Fibroblast of skin of back (primary cell): ENCODE measurements at regions not wholly inside any gene's neighbourhood (a gene's known extent, or its start where the extent isn't known, plus 50 kb on each side); places are given as distances from the start of the nearest gene placed in this dataset.
"Not testable (repeated sequence)": the region's sequence is repeated elsewhere in the genome, so short reads cannot be mapped to it uniquely, and the experiment has no call there.

Experiments
- DNase-seq: peaks from one replicate; pipeline ENCODE4 v3.0.0-alpha.2; 2013

DNA sequence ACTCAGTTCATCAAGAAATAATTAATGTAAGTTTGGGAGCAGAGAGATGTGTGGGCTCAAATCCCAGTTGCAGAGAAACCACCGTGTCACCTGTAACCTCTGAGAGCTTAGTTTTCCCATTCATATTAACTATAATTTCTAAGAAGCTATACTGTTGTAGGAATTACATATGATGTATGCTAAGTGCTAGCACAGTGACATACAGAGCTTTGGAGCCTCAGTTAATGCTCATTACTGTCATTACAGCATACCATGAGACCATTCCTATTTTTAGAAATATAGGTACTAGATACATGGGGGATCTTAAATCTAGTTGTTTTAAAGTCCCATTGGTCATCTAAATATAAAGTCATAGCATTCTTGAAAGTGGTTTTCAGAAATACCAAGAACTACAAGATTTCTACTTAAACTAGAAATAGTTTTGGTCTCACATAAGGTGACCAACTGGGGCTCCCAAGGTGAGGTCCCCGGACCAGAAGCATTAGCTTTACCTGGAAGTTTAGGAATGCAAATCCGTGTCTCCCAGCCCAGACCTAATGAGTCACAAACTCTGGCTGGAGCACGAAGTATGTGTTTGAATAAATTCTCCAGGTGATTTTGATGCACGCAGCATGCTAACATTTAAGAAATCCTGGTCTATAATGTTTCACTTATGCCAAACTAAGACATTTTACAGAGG, 144.6 kb downstream of the LACC1 start:
- no peak for DNase-seq

GRCh38 chr13:44024846-44025195, 145.1 kb downstream of the LACC1 start:
- no peak for DNase-seq

DNA sequence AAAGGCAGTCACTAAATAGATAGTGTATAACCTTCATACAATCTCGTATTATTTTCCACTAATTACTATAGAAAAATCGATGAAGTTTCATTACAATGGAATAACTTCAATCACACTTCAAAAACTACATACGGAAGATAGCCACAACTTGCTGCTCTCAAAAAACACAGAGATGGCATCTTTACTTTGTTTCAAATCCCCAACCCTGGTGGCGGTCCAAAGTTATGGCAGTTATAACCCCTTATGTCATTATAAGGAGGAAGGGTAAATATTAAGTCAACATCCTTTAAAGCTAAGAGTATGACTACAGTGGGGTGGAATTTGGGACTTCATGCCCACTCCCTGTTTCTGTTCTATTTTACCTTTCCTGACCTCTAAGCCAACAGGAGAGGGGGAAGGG, 146.5 kb downstream of the LACC1 start:
- no peak for DNase-seq

- DNase-seq = no peak
Measured at GRCh38 chr13:44028734-44029133, 149.0 kb downstream of the LACC1 start.

GRCh38 chr13:44030615-44031014, 150.9 kb downstream of the LACC1 start:
- no peak for DNase-seq

DNA sequence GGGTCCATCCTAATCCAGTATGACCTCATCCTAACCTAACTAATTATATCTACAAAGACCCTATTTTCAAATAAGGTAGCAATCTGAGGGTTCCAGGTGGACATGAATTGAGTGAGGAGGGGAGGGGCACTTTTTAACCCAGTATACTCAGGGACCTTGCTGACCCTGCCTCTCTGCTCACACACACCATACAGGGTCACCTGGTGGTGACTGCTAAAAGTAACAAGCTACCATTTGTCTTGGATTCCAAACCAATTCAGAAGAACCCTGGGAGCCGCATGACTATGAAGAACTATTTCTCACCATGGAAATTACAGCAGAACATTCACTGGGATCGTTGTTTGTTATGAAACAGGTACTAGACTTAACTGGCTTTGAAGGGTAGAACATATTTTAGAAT, 151.9 kb downstream of the LACC1 start:
- DNase-seq = no peak

DNA sequence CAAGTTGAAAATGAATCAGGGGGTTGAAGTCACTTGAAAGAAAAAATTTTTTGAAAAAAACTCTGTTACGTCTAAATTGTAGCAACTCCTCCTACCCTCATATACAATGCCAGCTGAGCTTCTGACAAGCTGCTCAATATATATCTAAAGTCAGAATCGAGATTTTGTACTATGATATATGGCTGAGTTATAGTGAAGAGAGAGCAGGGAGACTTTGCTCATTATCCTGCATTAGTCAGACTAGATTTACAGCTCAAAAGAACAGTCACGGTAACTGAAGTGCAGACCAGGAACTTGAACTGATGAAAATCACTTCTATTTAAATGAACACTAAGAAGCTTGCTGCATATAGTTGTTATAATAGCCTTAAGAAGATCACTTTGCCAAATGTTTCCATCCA, 153.1 kb downstream of the LACC1 start:
- no peak for DNase-seq

DNA sequence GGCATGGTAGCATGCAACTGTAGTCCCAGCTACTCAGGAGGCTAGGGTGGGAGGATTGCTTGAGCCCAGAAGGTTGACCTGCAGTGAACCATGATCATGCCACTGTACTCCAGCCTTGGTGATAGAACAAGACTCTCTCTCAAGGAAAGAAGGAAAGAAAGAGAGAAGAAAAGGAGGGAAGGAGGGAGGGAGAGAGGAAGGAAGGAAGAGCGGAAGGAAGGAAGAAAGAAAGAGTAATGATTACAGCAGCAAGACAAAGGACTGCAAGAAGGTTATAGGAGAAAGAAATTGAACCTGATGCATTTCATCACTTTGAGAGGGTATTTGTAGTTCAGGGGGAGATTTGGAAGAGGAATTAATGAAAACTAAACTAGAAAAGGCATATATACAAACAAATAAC, 155.7 kb downstream of the LACC1 start:
- DNase-seq = no peak

DNA sequence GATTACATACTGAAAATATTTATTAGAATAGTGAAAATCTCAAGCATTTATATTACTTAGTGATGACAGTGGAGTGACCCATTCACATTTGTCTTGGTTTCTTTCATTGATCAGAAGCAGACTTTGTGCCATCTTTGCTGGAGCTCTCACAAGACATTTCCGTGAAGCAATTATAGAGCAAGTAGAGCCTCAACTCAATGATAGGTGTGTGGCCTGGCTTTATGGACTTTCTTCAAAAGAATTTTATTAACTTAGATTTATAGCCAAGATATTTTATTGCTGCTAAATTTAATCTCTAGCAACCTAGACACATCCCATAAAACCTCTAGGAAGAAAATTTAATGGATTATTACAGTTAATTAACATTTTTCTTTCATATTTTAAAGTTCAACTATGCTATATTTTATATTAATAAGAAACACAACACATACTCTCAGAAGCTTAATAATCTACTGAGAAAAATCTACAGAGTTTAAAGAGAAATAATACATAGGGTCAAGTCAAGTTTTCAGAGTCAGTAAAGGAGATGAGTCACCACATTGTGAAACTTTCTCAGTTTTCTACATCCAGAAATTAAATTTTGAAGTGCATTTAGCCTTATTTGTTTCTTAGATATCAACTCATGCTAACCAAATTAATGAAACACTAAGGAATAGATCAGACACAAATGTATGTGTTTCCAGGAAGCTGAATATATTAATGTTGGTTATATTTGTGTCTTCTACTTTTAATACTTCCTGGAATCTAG, 160.5 kb downstream of the LACC1 start:
- no peak for DNase-seq

DNA sequence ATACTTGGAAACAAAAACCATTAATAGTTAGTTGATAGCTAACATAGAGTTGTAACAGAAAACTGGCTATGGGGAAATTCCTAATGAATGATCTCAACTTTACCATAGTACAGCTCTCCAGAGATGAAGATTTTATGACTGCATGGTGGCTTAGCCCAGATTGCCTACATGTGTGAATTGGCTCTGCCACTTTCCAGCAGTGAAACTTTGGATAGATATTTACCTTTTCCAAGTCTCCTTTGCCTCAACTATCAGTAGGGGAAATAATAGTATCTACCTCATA, 161.1 kb downstream of the LACC1 start:
- DNase-seq = no peak

GRCh38 chr13:44044547-44045179, 165.0 kb downstream of the LACC1 start:
- no peak for DNase-seq

DNA sequence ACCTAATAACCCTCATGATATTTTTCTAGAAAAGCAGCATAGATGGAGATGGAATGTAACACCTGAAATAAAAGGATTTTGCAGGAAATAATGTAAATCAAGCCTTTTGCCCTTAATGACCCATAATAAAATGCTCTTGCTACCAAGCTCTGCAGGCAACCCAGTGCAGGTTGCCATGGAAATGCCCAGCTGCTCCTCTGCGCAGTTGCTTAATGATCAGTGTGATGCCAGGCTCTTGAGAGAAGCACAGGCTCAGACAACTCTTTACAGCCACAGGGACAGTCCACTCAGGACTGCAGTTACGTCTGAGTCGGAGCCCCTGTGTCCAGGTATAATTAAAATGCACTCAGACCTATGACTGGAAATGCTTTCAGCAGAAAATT, 165.5 kb downstream of the LACC1 start:
- no peak for DNase-seq

DNA sequence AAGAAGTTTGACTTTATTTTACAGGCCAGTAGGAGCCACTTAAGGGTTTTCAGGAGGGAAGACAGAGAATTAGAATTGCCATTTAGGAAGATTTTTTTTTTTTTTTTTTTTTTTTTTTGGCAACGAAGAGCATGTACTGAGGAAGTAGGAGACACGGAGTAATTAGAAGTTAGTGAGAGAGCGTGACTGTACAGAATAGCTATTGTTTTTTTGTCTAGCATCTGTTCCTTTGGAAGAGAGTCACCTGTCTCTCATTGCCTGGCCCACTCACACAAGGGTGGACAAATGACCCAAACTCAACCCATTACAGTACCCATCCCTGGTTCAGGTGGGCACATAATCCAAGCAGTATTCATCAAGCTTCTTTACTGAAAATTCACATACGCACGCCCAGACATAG, 166.7 kb downstream of the LACC1 start:
- DNase-seq = no peak

DNA sequence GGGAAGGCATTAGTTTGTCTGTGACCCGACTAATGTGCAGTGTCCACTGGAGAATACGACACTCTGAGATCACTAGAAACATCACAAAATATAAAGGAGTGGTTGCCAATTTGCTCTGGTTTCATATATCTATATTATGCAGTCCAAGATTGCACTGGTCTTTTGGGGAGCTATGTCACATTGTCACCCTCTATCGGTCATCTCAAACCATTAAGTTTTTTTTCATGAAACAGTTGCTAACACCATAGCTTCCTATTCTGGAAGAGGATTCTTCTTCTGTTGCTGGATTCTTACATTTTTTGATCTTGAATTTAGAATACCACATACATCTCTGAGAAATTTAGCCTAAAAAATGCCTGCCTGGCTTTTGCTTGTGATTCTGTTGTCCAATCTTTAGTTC, 168.6 kb downstream of the LACC1 start:
- DNase-seq = no peak

DNA sequence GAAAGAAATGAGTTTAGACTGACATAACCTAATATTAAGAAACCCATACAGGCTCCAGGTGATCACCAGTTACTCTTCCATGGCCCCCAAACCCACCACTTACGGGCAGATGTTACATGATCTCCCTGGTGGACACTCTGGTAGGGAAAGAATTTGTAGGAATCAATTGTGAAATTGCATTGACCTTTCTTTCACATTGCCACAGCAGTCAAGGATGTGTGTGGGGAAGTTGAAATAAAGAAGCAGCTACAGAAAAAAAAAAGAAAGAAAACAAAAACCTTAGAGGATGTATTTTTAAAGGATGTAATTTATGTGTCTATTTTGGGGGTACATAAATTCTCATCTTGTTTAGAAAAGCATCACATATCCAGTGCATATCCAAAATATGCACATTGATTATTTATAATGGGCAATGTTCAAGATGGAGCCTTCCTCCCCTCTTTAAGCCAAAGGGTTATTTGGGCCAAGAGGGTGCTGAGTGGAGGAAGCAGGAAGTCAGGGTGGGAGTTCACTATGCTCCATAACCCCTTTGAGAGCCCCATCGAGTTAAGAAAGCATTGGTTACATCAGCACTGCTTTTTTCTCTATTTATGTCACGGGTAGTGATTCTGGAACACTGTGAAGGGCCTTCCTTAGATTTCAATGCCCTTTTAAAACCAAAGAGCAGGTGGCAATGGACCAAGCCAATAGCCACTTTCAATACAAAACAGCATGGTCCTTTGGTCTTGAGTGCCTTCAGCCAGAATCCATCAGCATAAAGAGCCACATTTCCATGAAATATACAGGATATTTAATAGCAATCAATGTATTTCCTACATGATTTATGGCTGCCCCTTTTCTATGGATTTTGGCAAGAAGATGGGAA, 169.6 kb downstream of the LACC1 start:
- DNase-seq = no peak

DNA sequence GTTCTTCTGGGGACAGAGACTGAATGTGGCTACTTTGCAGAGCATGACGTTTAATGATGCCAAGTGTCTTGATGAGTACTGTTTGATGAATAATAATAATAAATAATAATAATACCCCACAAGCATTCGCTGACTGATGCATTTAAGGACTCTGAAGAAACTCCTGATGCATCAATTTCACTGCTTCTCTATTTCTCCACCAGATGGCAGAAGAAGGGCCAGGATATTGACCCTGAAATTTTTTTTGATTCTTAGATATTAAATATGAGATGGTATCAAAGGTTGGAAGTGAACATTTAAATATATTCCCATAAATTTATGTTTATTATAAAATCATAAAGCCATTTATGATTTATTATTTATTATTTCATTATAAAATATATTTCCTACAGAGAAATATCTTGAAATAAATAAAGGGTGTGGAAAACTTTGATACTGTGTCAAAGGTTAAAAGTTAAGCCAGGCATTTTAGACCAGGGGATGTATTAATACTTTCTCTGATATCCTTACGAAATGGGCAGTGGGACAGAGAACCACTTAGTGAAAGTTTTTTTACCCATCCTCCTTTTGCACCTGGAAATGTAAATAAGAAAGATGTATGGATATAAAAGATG, 170.9 kb downstream of the LACC1 start:
- peak; percentile 45 for DNase-seq

GRCh38 chr13:44051405-44051804, 171.7 kb downstream of the LACC1 start:
- no peak for DNase-seq

DNA sequence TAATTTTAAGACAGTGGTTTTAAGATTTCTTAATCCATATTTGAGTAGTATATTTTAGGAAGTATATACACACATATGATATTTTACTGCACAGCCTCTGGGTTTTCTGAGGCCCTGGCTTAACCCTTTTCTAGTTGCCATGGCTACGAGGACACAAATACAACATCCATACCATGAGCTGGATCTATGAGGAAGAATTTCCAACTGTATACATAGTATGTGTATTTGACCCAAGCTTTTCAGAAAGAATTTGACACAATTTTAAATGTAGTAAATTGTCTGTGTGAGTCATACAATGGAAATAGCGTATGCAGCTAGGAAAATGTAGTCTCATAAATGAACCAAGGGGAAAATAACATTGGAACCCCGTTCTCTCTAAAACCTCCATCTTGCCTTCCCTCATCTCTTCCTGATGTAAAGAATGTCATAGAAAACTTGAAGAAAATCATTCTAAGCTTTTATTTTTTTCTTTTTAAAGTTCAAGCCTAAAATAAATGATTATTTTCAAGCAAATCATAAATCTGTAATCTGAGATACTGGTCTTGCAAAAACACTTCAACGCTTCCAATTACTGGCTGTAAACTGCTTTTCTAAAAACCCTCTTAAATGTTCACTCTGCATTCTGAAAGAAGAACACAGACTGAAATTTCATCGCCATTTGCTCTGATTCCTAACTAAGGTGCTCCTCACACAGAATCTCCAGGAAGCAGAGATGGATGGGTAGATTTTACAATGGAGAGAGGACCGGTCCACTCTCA, 172.4 kb downstream of the LACC1 start:
- DNase-seq = peak; percentile 81

DNA sequence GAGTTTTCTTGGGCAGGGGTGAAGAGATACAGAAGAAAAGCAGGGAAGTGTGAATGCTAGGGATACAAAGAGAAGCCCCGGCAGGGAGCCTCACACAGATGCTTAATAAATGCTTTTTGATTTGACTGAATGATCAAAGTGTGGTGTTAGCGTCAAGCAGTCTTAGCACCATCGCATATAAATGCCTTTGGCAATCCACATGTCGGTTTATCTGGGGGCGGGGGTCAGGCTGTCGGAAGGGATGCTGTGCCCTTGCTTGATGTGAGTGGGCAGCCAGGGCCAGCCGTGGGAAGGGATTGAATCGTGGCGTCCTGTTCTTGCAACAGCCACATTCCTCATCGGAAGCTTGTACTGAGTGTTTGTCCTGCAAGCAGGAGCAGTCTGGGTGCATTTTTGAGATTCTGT, 173.1 kb downstream of the LACC1 start:
- DNase-seq = peak; percentile 40

DNA sequence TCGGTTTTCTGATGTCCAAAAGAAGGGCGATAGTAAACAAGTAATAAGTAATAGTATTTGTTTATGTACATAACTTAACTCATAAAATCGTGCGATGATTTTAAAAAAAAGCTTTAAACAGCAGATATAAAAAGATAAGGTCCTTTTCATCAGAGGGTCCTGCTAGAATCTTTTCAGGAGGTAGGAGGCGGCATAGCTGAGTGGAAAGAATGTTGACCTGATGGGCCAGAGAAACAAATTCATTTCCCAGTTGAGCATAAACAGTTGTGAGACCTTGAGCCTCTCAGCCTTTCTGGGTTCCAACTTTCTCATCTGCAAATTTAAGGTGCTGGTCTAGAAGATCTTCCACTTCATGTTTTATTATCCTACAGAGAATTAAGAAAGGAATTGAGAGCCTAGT, 173.5 kb downstream of the LACC1 start:
- no peak for DNase-seq

GRCh38 chr13:44054525-44054924, 174.8 kb downstream of the LACC1 start:
- no peak for DNase-seq

DNA sequence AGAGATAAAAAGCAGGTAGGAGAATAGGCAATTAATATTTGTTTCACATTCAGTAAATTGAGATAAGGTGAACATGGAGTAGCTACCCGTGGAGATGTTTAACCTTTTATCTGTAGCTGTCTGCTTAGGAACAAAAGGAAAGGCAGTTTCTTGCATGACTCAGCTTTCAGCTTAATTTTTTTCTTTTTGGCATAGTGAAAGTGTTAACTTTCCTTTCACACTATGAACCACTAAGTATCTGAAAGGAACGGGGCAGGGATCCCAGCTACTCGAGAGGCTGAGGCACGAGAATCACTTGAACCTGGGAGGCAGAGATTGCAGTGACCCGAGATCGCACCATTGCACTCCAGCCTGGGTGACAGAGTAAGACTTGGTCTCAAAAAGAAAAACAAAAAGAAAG, 176.0 kb downstream of the LACC1 start:
- DNase-seq = not testable (repeated sequence)
